HL-60 (cell line): ENCODE measurements at regions not wholly inside any gene's neighbourhood (a gene's known extent, or its start where the extent isn't known, plus 50 kb on each side); places are given as distances from the start of the nearest gene placed in this dataset.

Source experiments
- CTCF ChIP-seq: IDR thresholded peaks from one replicate; pipeline ENCODE4 v1.5.1; 2011; ENCODE audit warnings: low read length, control low read depth, inconsistent platforms; ENCODE audit not compliant: insufficient read depth
- POLR2AphosphoS5 ChIP-seq: IDR thresholded peaks from 2 replicates; pipeline ENCODE4 v1.6.1; 2012; ENCODE audit warnings: low read depth
- REST ChIP-seq: IDR thresholded peaks from 2 replicates; pipeline ENCODE4 v1.6.1; 2012; ENCODE audit warnings: low read depth; ENCODE audit not compliant: insufficient replicate concordance

- TF ChIP-seq CTCF = no peak
- no peak for TF ChIP-seq POLR2AphosphoS5
- no peak for TF ChIP-seq REST
Observed at GRCh38 chr3:72153477-72154314, 368.7 kb upstream of the PROK2 start.
